SK-N-MC (cell line): ENCODE measurements at regions not wholly inside any gene's neighbourhood (a gene's known extent, or its start where the extent isn't known, plus 50 kb on each side); places are given as distances from the start of the nearest gene placed in this dataset.

ENCODE experiments used
- DNase-seq: peaks from one replicate; pipeline ENCODE4 v3.0.0-alpha.2; 2011; ENCODE audit warnings: low read depth, low spot score
- H3K27ac ChIP-seq: fragments of 200-600 bp; sonication (generic); 2 replicates; pipeline ENCODE4 v1.5.1; 2016; ENCODE audit warnings: mixed run types
- H3K36me3 ChIP-seq: fragments of 200-600 bp; sonication (generic); 2 replicates; pipeline ENCODE4 v1.6.1; 2017; ENCODE audit warnings: antibody characterized with exemption, low read length, mixed read lengths; ENCODE audit not compliant: insufficient read depth
- H3K4me3 ChIP-seq: fragments of 200-600 bp; sonication (generic); 2 replicates; pipeline ENCODE4 v1.5.1; 2016
- H3K9ac ChIP-seq: fragments of 200-600 bp; sonication (generic); 2 replicates; pipeline ENCODE4 v1.8.0; 2017; ENCODE audit warnings: mixed run types, mixed read lengths; ENCODE audit not compliant: insufficient read length
- H3K9me3 ChIP-seq: fragments of 200-600 bp; sonication (generic); 2 replicates; pipeline ENCODE4 v1.6.1; 2017; ENCODE audit warnings: low read depth, mild to moderate bottlenecking, antibody characterized with exemption, low read length, moderate library complexity, mixed read lengths
- EZH2 ChIP-seq: fragments of 200-600 bp; sonication (generic); IDR thresholded peaks from one replicate; pipeline ENCODE4 v1.6.1; 2017; ENCODE audit warnings: antibody characterized with exemption
- FOXP2 ChIP-seq: optimal IDR thresholded peaks from 2 replicates; pipeline ENCODE3; 2011; ENCODE audit warnings: mild to moderate bottlenecking, moderate library complexity; ENCODE audit not compliant: insufficient read depth; ENCODE audit errors: extremely low read length, control extremely low read depth
- POLR2AphosphoS5 ChIP-seq: IDR thresholded peaks from 2 replicates; pipeline ENCODE4 v1.6.1; 2012; ENCODE audit warnings: mild to moderate bottlenecking, low read depth, low read length, borderline replicate concordance

DNA sequence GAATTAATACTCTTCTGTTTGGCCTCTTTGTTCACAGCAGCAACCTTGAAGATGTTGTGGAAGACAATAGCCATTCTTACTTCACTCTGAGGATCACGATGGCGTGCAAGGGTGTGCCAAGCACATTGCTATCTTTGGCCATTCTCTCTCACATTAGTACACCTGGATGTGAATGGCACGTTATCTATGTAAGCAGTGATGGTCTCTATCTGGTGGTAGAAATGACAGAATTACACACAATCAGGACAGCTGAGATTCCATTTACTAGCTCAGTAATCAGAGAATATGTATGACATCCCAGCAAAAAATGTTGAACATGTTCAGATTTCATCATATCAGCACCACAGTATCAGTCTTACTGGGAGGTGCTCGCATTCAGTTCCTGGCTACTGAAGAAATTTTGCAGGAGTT, 116.2 kb downstream of the LCA5 start:
- Histone ChIP-seq H3K9ac (no peak overlapping the region), H3K27ac (no peak overlapping the region), H3K4me3 (no peak overlapping the region), H3K9me3 (no peaks in the 10 kb centered on the region), H3K36me3 (no peaks in the 10 kb centered on the region)
- TF ChIP-seq FOXP2 (no peak), POLR2AphosphoS5 (no peak), EZH2 (no peak)
- no peak for DNase-seq

DNA sequence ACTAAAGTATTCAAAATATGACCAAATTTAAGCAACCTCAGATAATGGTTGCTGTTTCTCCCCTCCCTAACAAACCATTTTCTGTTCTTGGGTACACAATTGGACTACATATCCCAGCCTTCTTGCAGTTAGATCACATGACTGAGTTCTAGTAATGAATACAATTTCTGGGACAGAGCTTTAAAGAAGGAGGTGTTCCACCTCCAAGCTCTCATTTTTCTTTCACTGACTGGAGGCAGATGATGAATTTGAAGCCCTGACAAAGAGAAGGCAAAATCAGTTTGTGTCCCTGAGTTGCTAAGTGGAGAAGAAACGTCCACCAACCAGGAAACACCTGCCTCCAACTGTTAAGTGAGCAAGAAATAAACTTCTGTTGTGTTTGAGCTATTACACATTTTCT, 117.2 kb downstream of the LCA5 start:
- DNase-seq = no peak
- no peak overlapping the region for H3K27ac ChIP-seq

DNA sequence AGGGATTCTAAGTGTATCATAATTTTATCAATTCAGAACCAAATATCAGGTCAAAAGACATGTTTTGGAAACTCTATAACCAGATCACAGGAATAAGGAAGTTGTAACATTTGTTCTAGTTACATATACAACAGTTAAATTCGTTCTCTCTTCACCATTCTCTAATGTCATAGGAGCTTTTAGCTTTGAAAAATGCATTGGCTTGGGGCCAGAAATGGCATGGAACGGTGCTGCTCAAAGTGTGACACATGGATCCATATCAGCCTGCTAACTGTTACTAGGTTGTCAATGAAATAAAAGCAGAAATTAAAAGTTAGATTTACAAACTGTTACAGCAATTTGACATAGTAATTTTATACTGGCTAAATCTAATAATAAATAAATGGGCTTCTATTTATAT, 120.3 kb downstream of the LCA5 start:
- no peaks in the 10 kb centered on the region for H3K36me3 ChIP-seq
- no peak for DNase-seq
- TF ChIP-seq FOXP2 (no peak), EZH2 (no peak)
- no peak overlapping the region for H3K27ac ChIP-seq
- no peak overlapping the region for H3K9ac ChIP-seq
- no peak overlapping the region for H3K4me3 ChIP-seq
- H3K9me3 ChIP-seq = no peaks in the 10 kb centered on the region

More for the DNA sequence above, 117.2 kb downstream of the LCA5 start:
- no peaks in the 10 kb centered on the region for H3K36me3 ChIP-seq
- no peaks in the 10 kb centered on the region for H3K9me3 ChIP-seq
- H3K9ac ChIP-seq = no peak overlapping the region
- no peak overlapping the region for H3K4me3 ChIP-seq
- no peak for TF ChIP-seq POLR2AphosphoS5
- no peak for TF ChIP-seq EZH2
- TF ChIP-seq FOXP2 = no peak

GRCh38 chr6:79413562-79414002, 123.6 kb downstream of the LCA5 start:
- TF ChIP-seq FOXP2 (no peak), EZH2 (no peak), POLR2AphosphoS5 (no peak)
- Histone ChIP-seq H3K27ac (peak overlapping the region; percentile 62), H3K9me3 (no peaks in the 10 kb centered on the region), H3K9ac (no peak overlapping the region), H3K36me3 (no peaks in the 10 kb centered on the region), H3K4me3 (0 out of 2 replicates have a peak overlapping the region, but pooled peaks have one; percentile 31)
- peak; percentile 75 for DNase-seq

GRCh38 chr6:79410806-79411205, 126.4 kb downstream of the LCA5 start:
- H3K9me3 ChIP-seq = no peaks in the 10 kb centered on the region

GRCh38 chr6:79408256-79408974, 128.8 kb downstream of the LCA5 start:
- no peaks in the 10 kb centered on the region for H3K36me3 ChIP-seq
- TF ChIP-seq FOXP2 (no peak), EZH2 (no peak), POLR2AphosphoS5 (no peak)

More at GRCh38 chr6:79410806-79411205, 126.4 kb downstream of the LCA5 start:
- H3K36me3 ChIP-seq = no peaks in the 10 kb centered on the region
- TF ChIP-seq POLR2AphosphoS5 = no peak
- TF ChIP-seq EZH2 = no peak
- no peak for TF ChIP-seq FOXP2
- H3K9ac ChIP-seq = no peak overlapping the region
- no peak overlapping the region for H3K27ac ChIP-seq
- no peak for DNase-seq
- no peak overlapping the region for H3K4me3 ChIP-seq

DNA sequence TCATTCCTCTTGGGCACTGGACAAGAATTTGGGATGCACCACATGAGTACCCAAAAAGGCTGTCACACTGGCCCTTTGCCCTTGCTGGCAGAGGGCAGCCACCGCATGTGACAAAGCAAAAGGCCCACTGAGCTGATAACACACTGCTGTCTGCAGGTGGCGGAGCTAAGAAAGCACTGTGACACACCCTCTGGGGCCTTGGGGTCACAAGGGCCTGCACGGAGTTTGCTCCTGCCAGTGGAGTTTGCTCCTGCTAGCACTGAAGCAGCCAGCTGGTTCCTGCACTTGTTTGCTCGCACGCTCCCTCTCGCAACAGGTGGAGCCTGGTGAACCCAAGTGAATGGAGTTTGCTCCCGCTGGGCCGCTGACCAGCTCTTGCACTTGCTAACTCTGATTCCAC, 132.6 kb downstream of the LCA5 start:
- no peak for TF ChIP-seq EZH2
- TF ChIP-seq POLR2AphosphoS5 = no peak
- TF ChIP-seq FOXP2 = no peak
- Histone ChIP-seq H3K27ac (no peak overlapping the region), H3K9me3 (no peaks in the 10 kb centered on the region), H3K4me3 (no peak overlapping the region), H3K9ac (no peak overlapping the region), H3K36me3 (no peaks in the 10 kb centered on the region)
- DNase-seq = no peak

More at GRCh38 chr6:79408256-79408974, 128.8 kb downstream of the LCA5 start:
- H3K4me3 ChIP-seq = no peak overlapping the region
- H3K27ac ChIP-seq = no peak overlapping the region
- no peak for DNase-seq
- no peak overlapping the region for H3K9ac ChIP-seq
- H3K9me3 ChIP-seq = no peaks in the 10 kb centered on the region

- Histone ChIP-seq H3K36me3 (no peaks in the 10 kb centered on the region), H3K27ac (no peak overlapping the region), H3K9me3 (no peaks in the 10 kb centered on the region), H3K9ac (no peak overlapping the region), H3K4me3 (no peak overlapping the region)
- TF ChIP-seq EZH2 (no peak), POLR2AphosphoS5 (no peak), FOXP2 (no peak)
- no peak for DNase-seq
Observed at GRCh38 chr6:79404261-79404660, 133.0 kb downstream of the LCA5 start.

GRCh38 chr6:79403563-79403962, 133.7 kb downstream of the LCA5 start:
- Histone ChIP-seq H3K4me3 (no peak overlapping the region), H3K36me3 (no peaks in the 10 kb centered on the region), H3K9ac (no peak overlapping the region), H3K9me3 (no peaks in the 10 kb centered on the region), H3K27ac (no peak overlapping the region)
- DNase-seq = no peak
- TF ChIP-seq EZH2 = no peak
